HEK293 (cell line): ENCODE measurements at regions not wholly inside any gene's neighbourhood (a gene's known extent, or its start where the extent isn't known, plus 50 kb on each side); places are given as distances from the start of the nearest gene placed in this dataset.

Source experiments
- SCRT2 ChIP-seq: fragments of 450-650 bp; formaldehyde crosslinking; IDR thresholded peaks from 2 replicates; pipeline ENCODE4 v1.5.1; 2016; ENCODE audit warnings: missing biosample characterization, missing genetic modification characterization
- YY1 ChIP-seq: fragments of 450-650 bp; formaldehyde crosslinking; IDR thresholded peaks from 2 replicates; pipeline ENCODE4 v1.5.1; 2018; ENCODE audit warnings: missing biosample characterization, missing genetic modification characterization
- ZNF133 ChIP-seq: fragments of 450-650 bp; formaldehyde crosslinking; IDR thresholded peaks from 2 replicates; pipeline ENCODE4 v1.5.1; 2016; ENCODE audit warnings: missing biosample characterization, missing genetic modification characterization
- ZNF350 ChIP-seq: fragments of 450-650 bp; formaldehyde crosslinking; IDR thresholded peaks from 2 replicates; pipeline ENCODE4 v1.5.0; 2017; ENCODE audit warnings: missing biosample characterization, mild to moderate bottlenecking, missing genetic modification characterization
- ZNF501 ChIP-seq: fragments of 450-650 bp; formaldehyde crosslinking; IDR thresholded peaks from 2 replicates; pipeline ENCODE4 v1.5.1; 2016; ENCODE audit warnings: missing biosample characterization, missing genetic modification characterization
- TF ChIP-seq, protein P1 (sequence below): fragments of 450-650 bp; formaldehyde crosslinking; IDR thresholded peaks from 2 replicates; pipeline ENCODE4 v1.5.1; 2016; ENCODE audit warnings: missing biosample characterization, missing genetic modification characterization
- TF ChIP-seq, protein P2 (sequence below): fragments of 450-650 bp; formaldehyde crosslinking; IDR thresholded peaks from 2 replicates; pipeline ENCODE4 v1.5.1; 2016; ENCODE audit warnings: missing biosample characterization, missing genetic modification characterization
- TF ChIP-seq, protein P3 (sequence below): fragments of 450-650 bp; formaldehyde crosslinking; IDR thresholded peaks from 2 replicates; pipeline ENCODE4 v1.5.1; 2016; ENCODE audit warnings: missing biosample characterization, missing genetic modification characterization, low read depth

DNA sequence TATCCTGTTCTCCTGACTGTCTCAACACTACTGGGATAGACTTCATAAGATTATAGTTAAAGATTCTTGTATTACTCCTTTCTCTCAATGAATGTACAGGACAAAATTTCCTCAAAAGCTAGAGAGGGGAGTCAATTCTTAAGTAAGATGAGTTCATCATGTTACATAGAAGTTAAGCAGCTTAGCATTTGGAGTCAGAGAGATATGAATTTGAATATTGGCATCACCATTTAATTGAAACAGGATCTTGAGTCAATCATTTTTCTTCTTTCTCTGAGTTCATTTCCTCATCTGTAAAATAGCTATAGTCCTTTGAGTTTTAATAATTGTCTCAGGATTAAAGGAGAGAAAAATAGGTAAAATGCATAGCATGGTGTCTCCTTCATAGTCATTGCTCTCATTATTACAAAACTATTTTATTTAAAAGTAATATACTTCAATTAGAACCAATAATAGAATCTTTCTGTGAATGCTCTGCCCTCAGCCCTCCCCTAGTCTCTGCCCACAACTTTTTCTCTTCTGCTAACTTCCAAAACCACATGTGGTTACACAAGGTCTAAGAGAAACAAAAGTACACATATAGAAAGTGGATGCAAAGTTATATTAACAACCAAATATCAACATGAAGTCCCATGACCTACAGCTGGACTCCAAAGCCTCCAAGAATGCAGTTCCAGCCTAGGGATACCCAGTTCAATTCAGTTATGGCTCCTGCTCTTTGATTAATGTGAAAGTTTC is 265.6 kb downstream of the TLE1 start:
- TF ChIP-seq, protein P1, sequence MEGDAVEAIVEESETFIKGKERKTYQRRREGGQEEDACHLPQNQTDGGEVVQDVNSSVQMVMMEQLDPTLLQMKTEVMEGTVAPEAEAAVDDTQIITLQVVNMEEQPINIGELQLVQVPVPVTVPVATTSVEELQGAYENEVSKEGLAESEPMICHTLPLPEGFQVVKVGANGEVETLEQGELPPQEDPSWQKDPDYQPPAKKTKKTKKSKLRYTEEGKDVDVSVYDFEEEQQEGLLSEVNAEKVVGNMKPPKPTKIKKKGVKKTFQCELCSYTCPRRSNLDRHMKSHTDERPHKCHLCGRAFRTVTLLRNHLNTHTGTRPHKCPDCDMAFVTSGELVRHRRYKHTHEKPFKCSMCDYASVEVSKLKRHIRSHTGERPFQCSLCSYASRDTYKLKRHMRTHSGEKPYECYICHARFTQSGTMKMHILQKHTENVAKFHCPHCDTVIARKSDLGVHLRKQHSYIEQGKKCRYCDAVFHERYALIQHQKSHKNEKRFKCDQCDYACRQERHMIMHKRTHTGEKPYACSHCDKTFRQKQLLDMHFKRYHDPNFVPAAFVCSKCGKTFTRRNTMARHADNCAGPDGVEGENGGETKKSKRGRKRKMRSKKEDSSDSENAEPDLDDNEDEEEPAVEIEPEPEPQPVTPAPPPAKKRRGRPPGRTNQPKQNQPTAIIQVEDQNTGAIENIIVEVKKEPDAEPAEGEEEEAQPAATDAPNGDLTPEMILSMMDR (tag by site-specific recombination): no peak
- TF ChIP-seq SCRT2 (tag by site-specific recombination) (no peak), ZNF133 (tag by site-specific recombination) (no peak), YY1 (no peak), ZNF501 (no peak), ZNF350 (tag by site-specific recombination) (no peak)
- TF ChIP-seq, protein P2, sequence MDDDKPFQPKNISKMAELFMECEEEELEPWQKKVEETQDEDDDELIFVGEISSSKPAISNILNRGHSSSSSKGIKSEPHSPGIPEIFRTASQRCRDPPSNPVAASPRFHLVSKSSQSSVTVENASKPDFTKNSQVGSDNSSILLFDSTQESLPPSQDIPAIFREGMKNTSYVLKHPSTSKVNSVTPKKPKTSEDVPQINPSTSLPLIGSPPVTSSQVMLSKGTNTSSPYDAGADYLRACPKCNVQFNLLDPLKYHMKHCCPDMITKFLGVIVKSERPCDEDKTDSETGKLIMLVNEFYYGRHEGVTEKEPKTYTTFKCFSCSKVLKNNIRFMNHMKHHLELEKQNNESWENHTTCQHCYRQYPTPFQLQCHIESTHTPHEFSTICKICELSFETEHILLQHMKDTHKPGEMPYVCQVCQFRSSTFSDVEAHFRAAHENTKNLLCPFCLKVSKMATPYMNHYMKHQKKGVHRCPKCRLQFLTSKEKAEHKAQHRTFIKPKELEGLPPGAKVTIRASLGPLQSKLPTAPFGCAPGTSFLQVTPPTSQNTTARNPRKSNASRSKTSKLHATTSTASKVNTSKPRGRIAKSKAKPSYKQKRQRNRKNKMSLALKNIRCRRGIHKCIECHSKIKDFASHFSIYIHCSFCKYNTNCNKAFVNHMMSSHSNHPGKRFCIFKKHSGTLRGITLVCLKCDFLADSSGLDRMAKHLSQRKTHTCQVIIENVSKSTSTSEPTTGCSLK (tag by site-specific recombination): no peak
- TF ChIP-seq, protein P3, sequence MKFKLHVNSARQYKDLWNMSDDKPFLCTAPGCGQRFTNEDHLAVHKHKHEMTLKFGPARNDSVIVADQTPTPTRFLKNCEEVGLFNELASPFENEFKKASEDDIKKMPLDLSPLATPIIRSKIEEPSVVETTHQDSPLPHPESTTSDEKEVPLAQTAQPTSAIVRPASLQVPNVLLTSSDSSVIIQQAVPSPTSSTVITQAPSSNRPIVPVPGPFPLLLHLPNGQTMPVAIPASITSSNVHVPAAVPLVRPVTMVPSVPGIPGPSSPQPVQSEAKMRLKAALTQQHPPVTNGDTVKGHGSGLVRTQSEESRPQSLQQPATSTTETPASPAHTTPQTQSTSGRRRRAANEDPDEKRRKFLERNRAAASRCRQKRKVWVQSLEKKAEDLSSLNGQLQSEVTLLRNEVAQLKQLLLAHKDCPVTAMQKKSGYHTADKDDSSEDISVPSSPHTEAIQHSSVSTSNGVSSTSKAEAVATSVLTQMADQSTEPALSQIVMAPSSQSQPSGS (tag by site-specific recombination): no peak
